Mucosa of descending colon (tissue), 3 donors: ENCODE measurements at regions not wholly inside any gene's neighbourhood (a gene's known extent, or its start where the extent isn't known, plus 50 kb on each side); places are given as distances from the start of the nearest gene placed in this dataset.

Source experiments
- ATAC-seq: fragments of 200-7000 bp; cut with Tn5 transposase; one replicate; pipeline ENCODE4 v1.9.1; 2020; ENCODE audit warnings: mild to moderate bottlenecking, moderate library complexity
- DNase-seq, 3 donors: peaks; one replicate each; pipeline ENCODE4 v3.0.0-alpha.2; 2020
- H3K36me3 ChIP-seq: fragments of 200-600 bp; one replicate; pipeline ENCODE4 v1.8.0; 2021; ENCODE audit warnings: low read depth, mild to moderate bottlenecking
- H3K4me1 ChIP-seq: fragments of 200-600 bp; one replicate; pipeline ENCODE4 v1.8.0; 2021; ENCODE audit warnings: low read depth, mild to moderate bottlenecking
- H3K4me3 ChIP-seq: fragments of 200-600 bp; one replicate; pipeline ENCODE4 v1.8.0; 2021; ENCODE audit warnings: mild to moderate bottlenecking
- H3K9me3 ChIP-seq: fragments of 200-600 bp; one replicate; pipeline ENCODE4 v1.8.0; 2021; ENCODE audit warnings: mild to moderate bottlenecking
- CTCF ChIP-seq: fragments of 200-600 bp; IDR thresholded peaks from one replicate; pipeline ENCODE4 v1.8.0; 2022; ENCODE audit warnings: antibody characterized with exemption, mild to moderate bottlenecking
- intact Hi-C, 2 donors: fragments of 100-400 bp; cut with DNase I in 1 of 2; cut with micrococcal nuclease in 1 of 2; formaldehyde crosslinking; loops; one replicate each; pipeline versions ENCODE4 v1.11.0 to v1.11.1; 2022; cut with DNase I, micrococcal nuclease
- donor health status: DM: no; HTN: no; CAD: no; lungs with moderate emphysema.
- donor health status: DM: no; HTN: no; CAD: no.
- donor health status: DM: no; HTN: yes; CAD: no.

- Histone ChIP-seq H3K9me3 (no peaks in the 10 kb centered on the region), H3K4me1 (no peaks in the 10 kb centered on the region), H3K4me3 (no peak overlapping the region), H3K36me3 (no peaks in the 10 kb centered on the region)
- intact Hi-C loops: no loop called here
- TF ChIP-seq CTCF: no peak
- DNase-seq (peak in 1 of 3 donors; percentile 1), ATAC-seq (no peak)
These were observed 69.6 kb upstream of the NDP start for GRCh38 chrX:44042751-44043150.

- Histone ChIP-seq H3K4me3 (no peak overlapping the region), H3K36me3 (no peaks in the 10 kb centered on the region), H3K9me3 (no peaks in the 10 kb centered on the region), H3K4me1 (no peaks in the 10 kb centered on the region)
- DNase-seq (no peak), ATAC-seq (no peak)
- TF ChIP-seq CTCF: no peak
- intact Hi-C loops: no loop called here
These were observed 68.9 kb upstream of the NDP start for GRCh38 chrX:44042116-44042515.

GRCh38 chrX:44040406-44040805, 67.2 kb upstream of the NDP start:
- TF ChIP-seq CTCF: no peak
- ATAC-seq: no peak
- no peak overlapping the region for H3K4me3 ChIP-seq

GRCh38 chrX:44039556-44039955, 66.4 kb upstream of the NDP start:
- TF ChIP-seq CTCF: no peak
- Histone ChIP-seq H3K36me3 (no peaks in the 10 kb centered on the region), H3K4me3 (no peak overlapping the region), H3K4me1 (no peaks in the 10 kb centered on the region), H3K9me3 (no peaks in the 10 kb centered on the region)
- intact Hi-C loops: no loop called here
- no peak for DNase-seq
- no peak for ATAC-seq

More at GRCh38 chrX:44040406-44040805, 67.2 kb upstream of the NDP start:
- no peak for DNase-seq
- H3K9me3 ChIP-seq: no peaks in the 10 kb centered on the region
- H3K4me1 ChIP-seq: no peaks in the 10 kb centered on the region
- intact Hi-C loops: no loop called here
- no peaks in the 10 kb centered on the region for H3K36me3 ChIP-seq

GRCh38 chrX:44036336-44036735, 63.1 kb upstream of the NDP start:
- no peaks in the 10 kb centered on the region for H3K9me3 ChIP-seq

More at GRCh38 chrX:44036336-44036735, 63.1 kb upstream of the NDP start:
- no peaks in the 10 kb centered on the region for H3K4me1 ChIP-seq
- no peak for TF ChIP-seq CTCF
- no peak overlapping the region for H3K4me3 ChIP-seq
- DNase-seq (no peak), ATAC-seq (no peak)
- intact Hi-C loops: no loop called here
- H3K36me3 ChIP-seq: no peaks in the 10 kb centered on the region
